Loucy (cell line): ENCODE measurements at regions not wholly inside any gene's neighbourhood (a gene's known extent, or its start where the extent isn't known, plus 50 kb on each side); places are given as distances from the start of the nearest gene placed in this dataset.
"Not testable (repeated sequence)": the region's sequence is repeated elsewhere in the genome, so short reads cannot be mapped to it uniquely, and the experiment has no call there.

Experiments used
- H2AFZ ChIP-seq: fragments of 200-600 bp; sonication (generic); 2 replicates; pipeline ENCODE4 v1.6.0; 2016; ENCODE audit warnings: antibody characterized with exemption, mild to moderate bottlenecking, low read length, moderate library complexity
- H3F3A ChIP-seq: fragments of 200-600 bp; 2 replicates; pipeline ENCODE4 v1.6.0; 2016; ENCODE audit warnings: antibody characterized with exemption, low read depth, mild to moderate bottlenecking
- H3K27me3 ChIP-seq: fragments of 200-600 bp; sonication (generic); 2 replicates; pipeline ENCODE4 v1.6.1; 2014; ENCODE audit warnings: low read length, mild to moderate bottlenecking; ENCODE audit not compliant: insufficient read depth, poor library complexity, severe bottlenecking
- H3K36me3 ChIP-seq: fragments of 200-600 bp; sonication (generic); 2 replicates; pipeline ENCODE4 v1.6.1; 2016; ENCODE audit warnings: low read length; ENCODE audit not compliant: insufficient read depth
- H3K4me1 ChIP-seq: fragments of 200-600 bp; sonication (generic); 2 replicates; pipeline ENCODE4 v1.5.1; 2014; ENCODE audit warnings: low read length, mild to moderate bottlenecking; ENCODE audit not compliant: insufficient read depth, poor library complexity, severe bottlenecking
- H3K4me2 ChIP-seq: fragments of 200-600 bp; sonication (generic); 2 replicates; pipeline ENCODE4 v1.6.0; 2014; ENCODE audit warnings: antibody characterized with exemption, low read length, low read depth, mild to moderate bottlenecking; ENCODE audit not compliant: poor library complexity, severe bottlenecking
- H3K4me3 ChIP-seq: fragments of 200-600 bp; sonication (generic); 2 replicates; pipeline ENCODE4 v1.5.1; 2014; ENCODE audit warnings: low read length, mild to moderate bottlenecking, mixed read lengths; ENCODE audit not compliant: poor library complexity, severe bottlenecking
- H3K79me2 ChIP-seq: fragments of 200-600 bp; sonication (generic); 2 replicates; pipeline ENCODE4 v1.6.1; 2014; ENCODE audit warnings: low read length; ENCODE audit not compliant: insufficient read depth
- H3K9ac ChIP-seq: fragments of 200-600 bp; sonication (generic); 2 replicates; pipeline ENCODE4 v1.6.0; 2014; ENCODE audit warnings: mild to moderate bottlenecking, low read depth, low read length, moderate library complexity; ENCODE audit not compliant: poor library complexity, severe bottlenecking
- H3K9me2 ChIP-seq: fragments of 200-600 bp; sonication (generic); replicated peaks from 2 replicates; pipeline ENCODE4 v1.6.1; 2016; ENCODE audit warnings: low read depth, low read length, mixed read lengths
- H3K9me3 ChIP-seq: fragments of 200-600 bp; sonication (generic); 2 replicates; pipeline ENCODE4 v1.6.1; 2014; ENCODE audit warnings: mild to moderate bottlenecking, antibody characterized with exemption, low read length, low read depth; ENCODE audit not compliant: insufficient read depth
- H4K20me1 ChIP-seq: fragments of 200-600 bp; sonication (generic); 2 replicates; pipeline ENCODE4 v1.6.0; 2014; ENCODE audit warnings: antibody characterized with exemption, low read length, mild to moderate bottlenecking; ENCODE audit not compliant: insufficient read depth, poor library complexity, severe bottlenecking
- CTCF ChIP-seq: fragments of 200-600 bp; sonication (generic); conservative IDR thresholded peaks from 2 replicates; pipeline ENCODE4 v1.5.1; 2014; ENCODE audit warnings: mild to moderate bottlenecking, antibody characterized with exemption, low read length
- EZH2phosphoT487 ChIP-seq: fragments of 200-600 bp; IDR thresholded peaks from 2 replicates; pipeline ENCODE4 v1.6.1; 2018; ENCODE audit warnings: antibody characterized with exemption, mild to moderate bottlenecking, moderate library complexity, borderline replicate concordance

- no peaks in the 10 kb centered on the region for H4K20me1 ChIP-seq
- H3K4me3 ChIP-seq: no peak overlapping the region
- H2AFZ ChIP-seq: no peak overlapping the region
- no peak overlapping the region for H3K9ac ChIP-seq
- no peaks in the 10 kb centered on the region for H3K9me2 ChIP-seq
- no peaks in the 10 kb centered on the region for H3K27me3 ChIP-seq
- H3K79me2 ChIP-seq: no peaks in the 10 kb centered on the region
- H3K4me1 ChIP-seq: no peaks in the 10 kb centered on the region
- H3F3A ChIP-seq: no peaks in the 10 kb centered on the region
- TF ChIP-seq EZH2phosphoT487: no peak
- no peak for TF ChIP-seq CTCF
- H3K36me3 ChIP-seq: no peaks in the 10 kb centered on the region
- no peaks in the 10 kb centered on the region; the same call in 1 of the 2 replicates for H3K9me3 ChIP-seq
- no peak overlapping the region for H3K4me2 ChIP-seq
Measured at GRCh38 chr2:147149575-147150240, 695.1 kb upstream of the ACVR2A start.

- Histone ChIP-seq H3K4me2 (no peak overlapping the region), H3K27me3 (no peaks in the 10 kb centered on the region), H3K9me2 (no peaks in the 10 kb centered on the region), H3K79me2 (no peaks in the 10 kb centered on the region), H2AFZ (no peak overlapping the region), H4K20me1 (no peaks in the 10 kb centered on the region), H3K4me1 (no peaks in the 10 kb centered on the region), H3F3A (no peaks in the 10 kb centered on the region), H3K4me3 (no peak overlapping the region), H3K36me3 (no peaks in the 10 kb centered on the region), H3K9ac (no peak overlapping the region), H3K9me3 (no peaks in the 10 kb centered on the region; the same call in 1 of the 2 replicates)
- TF ChIP-seq EZH2phosphoT487 (no peak), CTCF (no peak)
Measured at GRCh38 chr2:147147802-147148201, 697.0 kb upstream of the ACVR2A start.

- Histone ChIP-seq H3K27me3 (no peaks in the 10 kb centered on the region), H2AFZ (no peak overlapping the region), H3K4me3 (no peak overlapping the region), H3K9me2 (no peaks in the 10 kb centered on the region), H3K9me3 (no peaks in the 10 kb centered on the region), H4K20me1 (no peaks in the 10 kb centered on the region), H3K36me3 (no peaks in the 10 kb centered on the region), H3K4me2 (no peak overlapping the region), H3F3A (no peaks in the 10 kb centered on the region), H3K4me1 (no peaks in the 10 kb centered on the region), H3K79me2 (no peaks in the 10 kb centered on the region), H3K9ac (no peak overlapping the region)
- TF ChIP-seq CTCF: no peak
- no peak for TF ChIP-seq EZH2phosphoT487
Measured at GRCh38 chr2:147141930-147142329, 702.9 kb upstream of the ACVR2A start.

GRCh38 chr2:147139732-147140131, 705.1 kb upstream of the ACVR2A start:
- H3K36me3 ChIP-seq, H3K4me2 ChIP-seq, H3K79me2 ChIP-seq, H3K4me1 ChIP-seq, H3K9me2 ChIP-seq, H3F3A ChIP-seq, H3K9ac ChIP-seq, H3K27me3 ChIP-seq, H3K4me3 ChIP-seq, H2AFZ ChIP-seq, H4K20me1 ChIP-seq, H3K9me3 ChIP-seq: not testable (repeated sequence)
